ENCODE measurements at regions not wholly inside any gene's neighbourhood (a gene's known extent, or its start where the extent isn't known, plus 50 kb on each side); places are given as distances from the start of the nearest gene placed in this dataset.

GRCh38 chr18:40215979-40216378 lies 1739.1 kb upstream of the PIK3C3 start (continued):
- TF ChIP-seq ZNF462 (CRISPR knock-in tag; IDR thresholded peaks at IDR 0.05) (no peak), JUNB (IDR thresholded peaks at IDR 0.05; ENCODE audit: unreplicated experiment) (no peak), ZNF114 (CRISPR knock-in tag; IDR thresholded peaks at IDR 0.05) (no peak), ETS1 (IDR thresholded peaks at IDR 0.05) (no peak), POLR2AphosphoS5 (IDR thresholded peaks at IDR 0.05; ENCODE audit: low read depth) (no peak)

GRCh38 chr18:40210696-40211095 lies 1744.3 kb upstream of the PIK3C3 start:
- Histone ChIP-seq H3K27me3 (ENCODE audit: insufficient read depth) (no peaks in the 10 kb centered on the region), H4K20me1 (replicated peaks; ENCODE audit: insufficient read depth) (no peaks in the 10 kb centered on the region), H3K79me2 (replicated peaks; ENCODE audit: insufficient read depth) (no peaks in the 10 kb centered on the region), H2AFZ (no peak overlapping the region), H3K36me3 (ENCODE audit: insufficient read depth) (no peaks in the 10 kb centered on the region), H3K4me1 (ENCODE audit: insufficient read depth) (peaks cover 25% of the 10 kb centered on the region), H3K27ac (ENCODE audit: low read depth) (no peak overlapping the region), H3K4me2 (no peak overlapping the region), H3F3A (replicated peaks; ENCODE audit: low read depth) (no peaks in the 10 kb centered on the region), H3K9me2 (ENCODE audit: insufficient read depth) (peaks cover 5% of the 10 kb centered on the region; the same call in 1 of the 2 replicates), H3K4me3 (no peak overlapping the region)
- H3K4me3 Mint-ChIP-seq, result no peak overlapping the region
- peaks cover 9% of the 10 kb centered on the region for H3K36me3 Mint-ChIP-seq (ENCODE audit: low read depth)
- H3K27me3 Mint-ChIP-seq (ENCODE audit: insufficient read depth, low read depth, poor library complexity), result no peaks in the 10 kb centered on the region
- ATAC-seq, result no peak
- no peak for DNase-seq (ENCODE audit: low spot score)
- peaks cover 30% of the 10 kb centered on the region; the same call in 2 of the 3 replicates for H3K4me1 Mint-ChIP-seq
- H3K9me3 Mint-ChIP-seq, result peaks cover 10% of the 10 kb centered on the region
- no peak overlapping the region for H3K27ac Mint-ChIP-seq
- TF ChIP-seq POLR2AphosphoS5 (IDR thresholded peaks at IDR 0.05; ENCODE audit: low read depth), result no peak
- TF ChIP-seq STAT1 (IDR thresholded peaks at IDR 0.05; ENCODE audit: unreplicated experiment), result no peak
- no peak for TF ChIP-seq JUNB (IDR thresholded peaks at IDR 0.05; ENCODE audit: unreplicated experiment)
- no peak for TF ChIP-seq CREB1 (CRISPR knock-in tag; IDR thresholded peaks at IDR 0.05; ENCODE audit: low read depth)
- no peak for TF ChIP-seq NANOG (IDR thresholded peaks at IDR 0.05; ENCODE audit: borderline replicate concordance)
- TF ChIP-seq CTCF (conservative IDR thresholded peaks at IDR 0.05; ENCODE audit: low read depth in 2 of 2), result no peak
- no peak for TF ChIP-seq ETS1 (IDR thresholded peaks at IDR 0.05)

All from GM23338 (cell line).